Heart right ventricle (tissue), 16 donors: ENCODE measurements at regions not wholly inside any gene's neighbourhood (a gene's known extent, or its start where the extent isn't known, plus 50 kb on each side); places are given as distances from the start of the nearest gene placed in this dataset.

Experiments used
- ATAC-seq, 8 donors: fragments of 200-7000 bp; cut with Tn5 transposase; one replicate each; pipeline ENCODE4 v1.9.1; 2020; ENCODE audit warnings: mild to moderate bottlenecking in 8 of 8, moderate library complexity in 8 of 8, moderate number of reproducible peaks in 1 of 8
- DNase-seq, 2 donors: peaks; one replicate each; pipeline ENCODE4 v3.0.0-alpha.2; 2020
- H3K27ac ChIP-seq, 10 donors: fragments of 200-600 bp; sonication (generic) in 2 of 10; one replicate each; pipeline versions ENCODE4 v1.5.0 to v1.8.0; 2020 to 2022; ENCODE audit warnings: mild to moderate bottlenecking in 3 of 10
- H3K27me3 ChIP-seq, 7 donors: fragments of 200-600 bp; one replicate each; pipeline ENCODE4 v1.8.0; 2021 to 2022; ENCODE audit warnings: mild to moderate bottlenecking in 2 of 7
- H3K36me3 ChIP-seq, 9 donors: fragments of 200-600 bp; sonication (generic) in 1 of 9; one replicate each; pipeline versions ENCODE4 v1.5.0 to v1.8.0; 2020 to 2022; ENCODE audit warnings: mild to moderate bottlenecking in 2 of 9
- H3K4me1 ChIP-seq, 9 donors: fragments of 200-600 bp; sonication (generic) in 1 of 9; one replicate each; pipeline versions ENCODE4 v1.5.0 to v1.8.0; 2020 to 2022; ENCODE audit warnings: mild to moderate bottlenecking in 4 of 9
- H3K4me3 ChIP-seq, 10 donors: fragments of 200-600 bp; sonication (generic) in 2 of 10; one replicate each; pipeline versions ENCODE4 v1.5.0 to v1.8.0; 2020 to 2022; ENCODE audit warnings: mild to moderate bottlenecking in 7 of 10, moderate library complexity in 2 of 10
- H3K9me3 ChIP-seq, 11 donors: fragments of 200-600 bp in 10 of 11; sonication (generic) in 2 of 11; one replicate each; pipeline versions ENCODE4 v1.5.0 to v1.8.0; 2013 to 2022; ENCODE audit warnings: mild to moderate bottlenecking in 2 of 11, control low read depth in 1 of 11, moderate library complexity in 1 of 11
- WGBS, 2 donors: extraction: QIAGEN DNeasy Blood & Tissue Kit; methylation state at CpG; one replicate each; pipeline ENCODE4 v1.1.7; 2013; ENCODE audit warnings: inconsistent platforms in 1 of 2; 5-methylcytosine and 5-hydroxymethylcytosine counted together
- intact Hi-C, 10 donors: fragments of 100-400 bp; cut with DNase I; formaldehyde crosslinking; loops; one replicate each; pipeline versions ENCODE4 v1.11.1 to v1.14.2; 2022
- TF ChIP-seq, protein P1 (sequence below), 9 donors: fragments of 200-600 bp; sonication (generic) in 2 of 9; IDR thresholded peaks; one replicate each; pipeline versions ENCODE4 v1.5.0 to v1.8.0; 2021 to 2022; ENCODE audit warnings: antibody characterized with exemption in 9 of 9, mild to moderate bottlenecking in 5 of 9, moderate library complexity in 1 of 9
- donor health status: Arrhythmogenic right ventricular cardiomyopathy.
- donor health status: ischemic (EF 13 %, LVEDD 7.1; RV severe dilation, severe dysfunction).
- donor health status: healthy with polysubstance abuse.
- donor health status: DM: no; HTN: yes; CAD: no.
- donor health status: DM: no; HTN: no; CAD: no.
- donor health status: ischemic (EF 25% LVEDD 6.9; RV normal size, moderate dysfunction).
- donor health status: ischemic (EF 25% LVEDD 5.7; RV mildly dilated, moderate dysfunction).
- donor health status: healthy.
- donor health status: DM: yes; HTN: yes; CAD: no.
- donor health status: Ischemic cardiomyopathy.
- donor health status: ischemic (EF 35%, LVEDD 5.7; RV mildly dilated, moderate dysfunction).
- donor health status: nonischemic (EF 11% LVEDD 7.7; RV severe dilation, severe dysfunction).
- donor health status: DM: yes; HTN: yes; CAD: no.
- donor health status: PGD.
- donor health status: ischemic (EF 29% LVEDD 5.4; RV normal size, mild dysfunction).
- donor health status: nonischemic (EF 23%, LVEDD 6.1; RV moderate dilation, normal function).

DNA sequence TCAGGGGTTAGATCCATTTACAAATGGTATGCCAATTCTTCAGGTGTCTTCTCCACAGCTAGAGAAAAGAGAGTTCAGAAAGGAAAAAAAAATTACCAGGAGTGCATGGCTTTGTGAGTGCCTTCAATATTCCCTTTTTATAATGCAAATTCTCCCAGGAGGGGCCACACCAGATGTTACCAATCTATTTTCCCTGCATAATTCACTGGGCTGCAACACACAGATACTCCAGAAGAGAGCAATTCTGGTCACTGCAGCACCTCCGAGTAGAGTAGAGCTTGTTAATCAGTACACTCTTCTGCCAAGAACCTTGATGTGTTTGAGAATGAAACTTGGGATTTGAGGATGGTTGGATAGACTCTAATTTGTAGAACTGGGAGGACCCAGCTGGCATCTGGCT, 80.7 kb upstream of the SPRED1 start:
- ATAC-seq (no peak), DNase-seq (no peak)
- no peaks in the 10 kb centered on the region for H3K9me3 ChIP-seq
- no peaks in the 10 kb centered on the region for H3K36me3 ChIP-seq
- 69 to 78% methylated on average over 1 of the region's 1 CpG for WGBS, 2 donors
- H3K4me3 ChIP-seq, result no peak overlapping the region
- TF ChIP-seq, protein P1, sequence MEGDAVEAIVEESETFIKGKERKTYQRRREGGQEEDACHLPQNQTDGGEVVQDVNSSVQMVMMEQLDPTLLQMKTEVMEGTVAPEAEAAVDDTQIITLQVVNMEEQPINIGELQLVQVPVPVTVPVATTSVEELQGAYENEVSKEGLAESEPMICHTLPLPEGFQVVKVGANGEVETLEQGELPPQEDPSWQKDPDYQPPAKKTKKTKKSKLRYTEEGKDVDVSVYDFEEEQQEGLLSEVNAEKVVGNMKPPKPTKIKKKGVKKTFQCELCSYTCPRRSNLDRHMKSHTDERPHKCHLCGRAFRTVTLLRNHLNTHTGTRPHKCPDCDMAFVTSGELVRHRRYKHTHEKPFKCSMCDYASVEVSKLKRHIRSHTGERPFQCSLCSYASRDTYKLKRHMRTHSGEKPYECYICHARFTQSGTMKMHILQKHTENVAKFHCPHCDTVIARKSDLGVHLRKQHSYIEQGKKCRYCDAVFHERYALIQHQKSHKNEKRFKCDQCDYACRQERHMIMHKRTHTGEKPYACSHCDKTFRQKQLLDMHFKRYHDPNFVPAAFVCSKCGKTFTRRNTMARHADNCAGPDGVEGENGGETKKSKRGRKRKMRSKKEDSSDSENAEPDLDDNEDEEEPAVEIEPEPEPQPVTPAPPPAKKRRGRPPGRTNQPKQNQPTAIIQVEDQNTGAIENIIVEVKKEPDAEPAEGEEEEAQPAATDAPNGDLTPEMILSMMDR (IDR thresholded peaks at IDR 0.05), result no peak
- intact Hi-C loops, result no loop called here
- H3K27me3 ChIP-seq, result no peaks in the 10 kb centered on the region
- H3K27ac ChIP-seq, result no peak overlapping the region
- H3K4me1 ChIP-seq, result peaks cover 0 to 4% (median 0%) of the 10 kb centered on the region in 9 donors

- intact Hi-C loops, result no loop called here
- TF ChIP-seq, protein P1 (IDR thresholded peaks at IDR 0.05), result no peak
- H3K4me1 ChIP-seq, result peaks cover 0 to 3% (median 0%) of the 10 kb centered on the region in 9 donors
- H3K4me3 ChIP-seq, result no peak overlapping the region
- WGBS, 2 donors, result 90 to 91% methylated on average over 1 of the region's 1 CpG
- ATAC-seq (no peak), DNase-seq (no peak)
- no peaks in the 10 kb centered on the region for H3K27me3 ChIP-seq
- no peak overlapping the region for H3K27ac ChIP-seq
- no peaks in the 10 kb centered on the region for H3K9me3 ChIP-seq
- no peaks in the 10 kb centered on the region for H3K36me3 ChIP-seq
Measured at GRCh38 chr15:38174691-38175090, 77.9 kb upstream of the SPRED1 start.

GRCh38 chr15:38176155-38176554, 76.5 kb upstream of the SPRED1 start:
- TF ChIP-seq, protein P1 (IDR thresholded peaks at IDR 0.05), result no peak
- Histone ChIP-seq H3K27ac (no peak overlapping the region), H3K4me1 (no peaks in the 10 kb centered on the region), H3K36me3 (no peaks in the 10 kb centered on the region), H3K4me3 (no peak overlapping the region), H3K9me3 (no peaks in the 10 kb centered on the region), H3K27me3 (no peaks in the 10 kb centered on the region)
- no peak for DNase-seq
- intact Hi-C loops, result no loop called here
- WGBS, 2 donors, result 80 to 82% methylated on average over 4 of the region's 4 CpGs
- no peak for ATAC-seq

GRCh38 chr15:38176691-38177090, 75.9 kb upstream of the SPRED1 start:
- H3K27me3 ChIP-seq, result no peaks in the 10 kb centered on the region
- DNase-seq (no peak), ATAC-seq (no peak)
- no peak overlapping the region for H3K4me3 ChIP-seq
- no peaks in the 10 kb centered on the region for H3K36me3 ChIP-seq
- intact Hi-C loops, result no loop called here
- H3K4me1 ChIP-seq, result no peaks in the 10 kb centered on the region
- TF ChIP-seq, protein P1 (IDR thresholded peaks at IDR 0.05), result no peak
- no peaks in the 10 kb centered on the region for H3K9me3 ChIP-seq
- no peak overlapping the region for H3K27ac ChIP-seq

GRCh38 chr15:38182900-38183299, 69.7 kb upstream of the SPRED1 start:
- Histone ChIP-seq H3K36me3 (no peaks in the 10 kb centered on the region), H3K27ac (no peak overlapping the region), H3K4me1 (peaks cover 0 to 4% (median 0%) of the 10 kb centered on the region in 9 donors), H3K9me3 (no peaks in the 10 kb centered on the region), H3K27me3 (peaks cover 0 to 3% (median 0%) of the 10 kb centered on the region in 7 donors), H3K4me3 (no peak overlapping the region)
- ATAC-seq (peak in 5 of 8 donors; percentile 39 to 83 (median 51)), DNase-seq (no peak)
- intact Hi-C loops, result no loop called here
- TF ChIP-seq, protein P1 (IDR thresholded peaks at IDR 0.05), result no peak
- WGBS, 2 donors, result 65 to 68% methylated on average over 3 of the region's 3 CpGs
